GM19372 (cell line): ENCODE measurements at regions not wholly inside any gene's neighbourhood (a gene's known extent, or its start where the extent isn't known, plus 50 kb on each side); places are given as distances from the start of the nearest gene placed in this dataset.
"Not testable (repeated sequence)": the region's sequence is repeated elsewhere in the genome, so short reads cannot be mapped to it uniquely, and the experiment has no call there.

Source experiments
- ATAC-seq: cut with Tn5 transposase; IDR thresholded peaks from one replicate; pipeline ENCODE4 v1.9.1; 2021; ENCODE audit warnings: mild to moderate bottlenecking, low read depth, moderate library complexity; ENCODE audit not compliant: unreplicated experiment

GRCh38 chr6:165768961-165769360 is 105.9 kb upstream of the PDE10A start:
- ATAC-seq = no peak

DNA sequence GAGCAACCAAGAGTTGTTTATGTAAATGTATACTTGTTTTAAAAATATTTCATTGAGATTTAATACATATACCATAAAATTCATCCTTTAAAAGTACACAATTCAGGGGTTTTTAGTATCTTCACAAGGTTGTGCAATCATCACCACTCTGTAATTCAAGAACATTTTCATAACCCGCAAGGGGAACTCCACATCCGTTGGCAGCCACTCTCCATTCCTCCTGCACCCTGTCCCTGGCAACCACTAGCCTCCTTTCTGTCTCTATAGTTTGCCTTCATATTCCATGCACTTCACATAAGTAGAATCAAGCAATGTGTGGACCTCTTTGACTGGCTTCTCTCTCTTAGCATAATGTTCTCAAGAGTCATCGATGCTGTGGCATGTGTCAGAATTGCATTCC is 104.2 kb upstream of the PDE10A start:
- no peak for ATAC-seq

- no peak for ATAC-seq
These were observed 103.4 kb upstream of the PDE10A start for GRCh38 chr6:165766457-165766856.

- ATAC-seq = no peak
These were observed 103.0 kb upstream of the PDE10A start for GRCh38 chr6:165766026-165766425.

GRCh38 chr6:165765256-165765655 is 102.2 kb upstream of the PDE10A start:
- not testable (repeated sequence) for ATAC-seq

GRCh38 chr6:165762876-165763275 is 99.8 kb upstream of the PDE10A start:
- ATAC-seq = no peak

DNA sequence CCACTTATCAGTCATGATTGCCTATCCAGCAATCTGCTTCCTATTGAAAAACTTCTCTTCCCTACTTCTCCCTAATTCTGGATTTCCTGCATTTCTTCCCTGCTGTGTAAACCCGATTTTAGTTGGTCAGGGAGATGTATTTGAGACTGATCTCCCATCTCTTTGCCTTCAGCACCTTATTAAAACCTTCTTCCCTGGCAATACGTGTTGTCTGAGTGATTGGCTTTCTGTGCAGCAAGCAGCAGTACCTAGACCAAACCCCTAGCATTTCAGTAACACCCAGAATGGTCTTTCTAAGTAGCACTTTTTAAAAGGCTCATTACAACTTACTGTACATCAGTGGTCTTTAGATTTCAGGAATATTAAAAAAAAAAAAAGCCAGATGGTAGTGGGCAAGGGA is 99.1 kb upstream of the PDE10A start:
- ATAC-seq = no peak

- ATAC-seq = no peak
These were observed 97.8 kb upstream of the PDE10A start for GRCh38 chr6:165760803-165761185.

- ATAC-seq = no peak
These were observed 97.2 kb upstream of the PDE10A start for GRCh38 chr6:165760126-165760802.

GRCh38 chr6:165758441-165758840 is 95.4 kb upstream of the PDE10A start:
- ATAC-seq = no peak

DNA sequence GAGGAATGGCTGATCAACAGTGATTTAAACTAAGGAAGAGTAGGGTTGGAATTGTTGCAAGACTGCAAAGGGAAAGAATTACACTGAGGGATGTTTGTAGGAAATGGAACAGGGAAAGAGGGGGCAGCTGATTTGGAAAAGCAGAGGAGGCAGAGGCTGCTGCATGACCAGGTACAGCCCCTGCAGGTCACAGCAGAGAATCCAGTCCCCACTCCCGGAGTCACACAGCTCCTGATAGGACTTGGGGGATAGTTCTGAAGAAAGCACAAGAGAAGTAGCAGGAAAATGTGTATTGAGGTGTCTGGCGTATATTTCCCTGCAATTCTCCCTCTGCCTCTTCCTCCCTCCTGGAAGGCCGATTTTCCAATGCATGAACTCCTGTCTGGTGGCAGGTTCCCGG is 92.5 kb upstream of the PDE10A start:
- no peak for ATAC-seq

- no peak for ATAC-seq
These were observed 90.5 kb upstream of the PDE10A start for GRCh38 chr6:165753506-165753905.

DNA sequence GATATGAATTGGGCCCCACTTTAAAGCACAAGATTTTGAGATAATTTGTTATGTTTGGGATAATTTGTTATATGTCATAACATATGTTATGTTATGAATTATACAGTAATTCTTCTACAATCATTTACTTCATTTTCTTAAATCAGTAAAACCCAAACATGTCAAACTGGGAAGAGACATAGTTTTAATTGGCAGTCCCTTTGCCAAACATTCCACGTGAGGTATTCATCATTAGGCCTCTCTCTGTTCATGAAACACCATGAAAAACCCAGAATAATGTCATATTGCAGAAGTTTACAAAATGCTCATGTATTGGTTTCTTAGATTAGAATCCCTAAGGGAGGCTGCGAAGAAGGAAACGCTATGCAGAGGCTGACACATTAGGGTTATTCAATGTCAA is 89.4 kb upstream of the PDE10A start:
- no peak for ATAC-seq

DNA sequence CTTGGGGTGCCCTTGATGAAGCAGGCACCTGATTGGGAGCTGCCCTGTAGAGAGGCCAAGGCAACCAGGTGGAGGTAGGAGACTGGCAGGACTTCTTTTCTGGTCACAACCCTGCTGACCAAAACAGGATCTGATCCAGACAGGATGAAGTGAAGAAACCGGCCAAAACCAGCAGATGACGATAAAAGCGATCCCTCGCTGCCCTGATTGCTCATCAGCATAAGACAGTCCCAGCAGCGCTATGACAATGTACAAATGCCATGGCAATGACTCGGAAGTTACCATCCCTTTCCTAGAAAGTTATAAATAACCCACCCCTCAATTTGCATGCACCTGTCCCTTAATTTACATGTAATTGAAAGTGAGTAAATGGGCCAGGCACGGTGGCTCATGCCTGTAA is 88.4 kb upstream of the PDE10A start:
- no peak for ATAC-seq

DNA sequence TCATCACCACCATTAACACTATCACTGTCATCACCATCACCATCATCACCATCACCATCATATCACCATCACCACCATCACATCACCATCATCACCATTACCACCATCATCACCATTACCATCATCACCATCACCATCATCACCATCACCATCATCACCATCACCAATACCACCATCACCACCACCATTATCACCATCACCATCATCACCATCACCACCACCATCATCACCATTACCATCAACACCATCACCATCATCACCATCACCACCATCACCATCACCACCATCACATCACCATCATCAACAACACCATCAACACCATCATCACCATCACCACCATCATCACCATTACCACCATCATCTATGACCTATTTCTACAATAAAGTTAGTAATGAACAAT is 86.1 kb upstream of the PDE10A start:
- ATAC-seq = no peak

DNA sequence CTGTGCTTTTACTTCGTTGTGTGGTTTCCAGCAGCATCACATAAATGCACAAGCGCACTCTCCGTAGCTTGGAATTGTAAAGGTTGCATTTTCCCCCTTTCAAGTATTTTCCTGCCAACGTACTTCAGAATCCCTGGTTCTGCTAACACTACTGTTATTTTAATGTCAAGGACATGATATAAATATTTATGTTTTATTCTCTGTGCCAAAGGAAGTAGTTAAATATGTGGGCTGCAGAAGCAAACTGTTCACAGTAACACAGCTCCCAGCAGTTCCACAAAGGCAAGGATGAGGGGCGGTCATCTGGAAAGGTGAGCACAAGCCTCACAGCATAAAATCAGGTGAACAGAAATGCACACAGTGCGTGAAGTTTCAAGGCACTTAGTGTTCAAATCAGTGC is 85.3 kb upstream of the PDE10A start:
- ATAC-seq = no peak

DNA sequence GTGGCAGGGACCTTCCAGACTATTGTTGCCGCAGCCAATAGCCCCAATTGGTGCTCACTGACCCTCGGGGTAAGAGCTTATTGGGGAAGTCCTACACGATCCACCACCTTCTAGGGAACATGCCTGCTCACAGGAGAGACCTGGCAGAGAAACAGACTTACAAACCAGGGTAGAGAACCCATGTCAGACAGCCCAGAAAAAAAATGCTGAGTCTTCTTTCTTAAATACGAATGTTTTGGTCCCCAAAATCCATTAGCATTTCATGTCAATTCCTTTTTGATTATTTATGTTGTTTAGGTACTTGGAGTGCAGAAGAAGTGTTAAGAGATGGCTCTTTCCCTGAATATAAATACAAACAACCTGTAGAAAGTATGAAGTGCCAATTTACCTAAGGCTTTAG is 84.9 kb upstream of the PDE10A start:
- ATAC-seq = no peak

- no peak for ATAC-seq
These were observed 83.3 kb upstream of the PDE10A start for GRCh38 chr6:165746331-165746730.

GRCh38 chr6:165745492-165745891 is 82.5 kb upstream of the PDE10A start:
- no peak for ATAC-seq

DNA sequence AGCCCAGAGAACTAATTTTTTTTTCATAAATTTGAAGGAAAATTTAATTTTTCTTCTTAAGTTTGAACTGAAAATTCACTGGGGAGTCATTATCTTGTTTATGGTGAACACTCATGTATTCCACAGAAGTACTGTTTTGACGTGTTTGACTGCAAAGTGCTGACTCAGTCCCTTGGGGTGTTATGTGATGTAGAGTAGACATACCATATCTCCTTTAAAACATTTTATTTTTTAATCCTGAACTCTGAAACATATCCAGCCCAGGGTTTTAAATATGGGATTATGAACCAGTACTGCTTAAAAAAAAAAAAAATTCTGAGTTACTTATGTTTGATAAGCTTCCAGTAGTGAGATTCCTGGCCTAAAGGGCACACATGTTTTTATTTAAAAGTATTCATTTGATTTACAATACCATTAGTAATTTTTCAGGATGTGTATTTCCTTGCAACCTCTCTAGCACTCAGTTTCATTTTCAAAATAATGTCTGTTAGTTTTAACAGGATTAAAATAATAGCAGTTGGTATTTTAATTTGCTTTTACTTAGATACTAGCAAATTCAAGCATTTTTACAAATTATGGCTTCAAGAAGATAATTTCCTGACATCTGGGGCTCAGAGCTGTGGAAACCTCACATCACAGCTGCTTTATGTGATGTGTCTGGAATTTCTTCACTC is 81.7 kb upstream of the PDE10A start:
- ATAC-seq = no peak

DNA sequence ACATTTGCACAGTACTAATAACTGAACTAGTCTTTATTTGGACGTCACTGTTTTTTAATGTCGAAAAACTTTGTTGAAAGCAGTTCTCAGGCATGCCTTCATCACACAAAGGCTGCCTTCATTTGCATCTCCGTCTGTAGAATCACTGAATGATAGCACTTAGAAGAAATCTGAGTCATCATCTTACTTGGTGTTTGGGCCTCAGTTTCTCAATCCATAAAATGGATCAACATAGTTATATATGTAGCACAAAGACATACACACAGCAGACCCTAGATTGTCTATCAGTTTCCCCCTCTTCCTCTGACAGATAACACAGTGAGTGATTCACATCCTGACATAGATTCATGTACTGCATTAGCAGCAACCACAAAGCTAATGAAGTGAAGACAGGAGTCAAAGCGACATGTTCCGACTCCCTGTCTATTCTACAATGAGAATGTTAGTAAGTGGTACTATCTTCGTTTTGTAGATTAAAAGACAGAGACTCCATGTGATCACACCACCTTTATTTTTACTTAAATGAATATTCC is 80.4 kb upstream of the PDE10A start:
- ATAC-seq = no peak

- ATAC-seq = no peak
These were observed 79.0 kb upstream of the PDE10A start for GRCh38 chr6:165742047-165742446.
